Naive thymus-derived CD4-positive, alpha-beta T cell (primary cell): ENCODE measurements at regions not wholly inside any gene's neighbourhood (a gene's known extent, or its start where the extent isn't known, plus 50 kb on each side); places are given as distances from the start of the nearest gene placed in this dataset.

Experiments
- ATAC-seq: fragments of 150-1000 bp; cut with Tn5 transposase; 2 replicates; pipeline ENCODE4 v1.10.0; 2021; ENCODE audit warnings: mild to moderate bottlenecking, moderate library complexity
- CTCF ChIA-PET: fragments of 350-600 bp; sonication (Branson Sonifier 250); formaldehyde crosslinking; loops from one replicate; lab custom pipeline; 2021; ENCODE audit warnings: antibody characterized with exemption; lab: Charles Lee
- POLR2A ChIA-PET: fragments of 350-600 bp; sonication (Branson Sonifier 250); formaldehyde crosslinking; loops from one replicate; lab custom pipeline; 2021; ENCODE audit warnings: antibody characterized with exemption, inconsistent platforms; lab: Charles Lee
- DNase-seq, 9 donors: peaks; one replicate each; pipeline versions ENCODE4 v3.0.0 to v3.0.0-alpha.2; 2020 to 2022; ENCODE audit warnings: mixed read lengths in 1 of 9
- H3K27ac ChIP-seq: one replicate; pipeline ENCODE4 v1.7.0; 2013; ENCODE audit warnings: mild to moderate bottlenecking, low read depth, low read length, moderate library complexity
- H3K27me3 ChIP-seq, 2 donors: one replicate each; pipeline ENCODE4 v1.7.0; 2013; ENCODE audit warnings: low read length in 2 of 2, mild to moderate bottlenecking in 2 of 2, moderate library complexity in 2 of 2; ENCODE audit not compliant: control insufficient read depth in 2 of 2, insufficient read depth in 2 of 2
- H3K36me3 ChIP-seq, 3 experiments: 1 replicate in 2 of 3; 2 replicates in 1 of 3; pipeline ENCODE4 v1.7.0; 2013; ENCODE audit warnings: low read length in 3 of 3, mild to moderate bottlenecking in 3 of 3, moderate library complexity in 1 of 3; ENCODE audit not compliant: insufficient read depth in 3 of 3, control insufficient read depth in 2 of 3
- H3K4me1 ChIP-seq, 2 donors: one replicate each; pipeline ENCODE4 v1.7.0; 2013; ENCODE audit warnings: low read length in 2 of 2, mild to moderate bottlenecking in 2 of 2, moderate library complexity in 1 of 2; ENCODE audit not compliant: control insufficient read depth in 2 of 2, insufficient read depth in 2 of 2
- H3K4me3 ChIP-seq: 2 replicates; pipeline ENCODE4 v1.7.0; 2013; ENCODE audit warnings: mild to moderate bottlenecking, low read length
- H3K9me3 ChIP-seq, 3 experiments: 1 replicate in 2 of 3; 2 replicates in 1 of 3; pipeline ENCODE4 v1.7.0; 2013; ENCODE audit warnings: low read length in 3 of 3; ENCODE audit not compliant: control insufficient read depth in 2 of 3
- H3K27ac Mint-ChIP-seq, 9 donors: one replicate each; pipeline ENCODE4 v1.8.0; 2020 to 2022; ENCODE audit warnings: mixed read lengths in 9 of 9, mild to moderate bottlenecking in 8 of 9, moderate library complexity in 5 of 9, inconsistent platforms in 2 of 9
- H3K27me3 Mint-ChIP-seq, 5 donors: one replicate each; pipeline ENCODE4 v1.8.0; 2021 to 2022; ENCODE audit warnings: mixed read lengths in 5 of 5, mild to moderate bottlenecking in 1 of 5
- H3K36me3 Mint-ChIP-seq, 5 donors: one replicate each; pipeline ENCODE4 v1.8.0; 2020 to 2022; ENCODE audit warnings: mixed read lengths in 5 of 5, mild to moderate bottlenecking in 3 of 5, inconsistent platforms in 1 of 5
- H3K4me1 Mint-ChIP-seq, 7 donors: one replicate each; pipeline ENCODE4 v1.8.0; 2020 to 2022; ENCODE audit warnings: mixed read lengths in 7 of 7, mild to moderate bottlenecking in 3 of 7, inconsistent platforms in 1 of 7
- H3K4me3 Mint-ChIP-seq, 10 donors: one replicate each; pipeline ENCODE4 v1.8.0; 2020 to 2022; ENCODE audit warnings: mild to moderate bottlenecking in 10 of 10, mixed read lengths in 10 of 10, moderate library complexity in 6 of 10, inconsistent platforms in 2 of 10
- H3K9me3 Mint-ChIP-seq, 11 donors: one replicate each; pipeline ENCODE4 v1.8.0; 2020 to 2022; ENCODE audit warnings: mixed read lengths in 11 of 11, mild to moderate bottlenecking in 4 of 11, inconsistent platforms in 1 of 11, moderate library complexity in 1 of 11
- intact Hi-C, 2 donors: fragments of 100-400 bp; cut with micrococcal nuclease; formaldehyde crosslinking; loops; one replicate each; pipeline ENCODE4 v1.15.1; 2023

DNA sequence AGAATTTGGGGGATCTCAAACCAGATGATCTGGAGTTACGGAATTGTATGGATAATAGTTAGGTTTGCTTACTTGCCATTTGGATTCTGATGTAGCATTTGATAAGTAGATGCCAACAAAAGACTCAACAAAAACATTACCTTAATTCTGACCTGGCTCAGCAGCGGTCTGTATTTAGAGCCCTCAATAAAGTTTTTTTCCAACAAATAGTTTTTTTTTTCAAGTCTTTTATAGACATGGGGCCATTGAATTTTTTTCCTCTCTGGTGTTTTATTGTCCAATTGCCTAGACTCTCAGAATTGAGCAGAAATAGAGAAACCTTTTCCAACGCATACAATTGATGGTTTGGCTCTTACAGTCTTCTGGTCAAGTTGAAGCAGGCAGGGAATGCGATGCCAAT, 192.8 kb upstream of the GAS1 start:
- ChIA-PET CTCF (no interaction called here), POLR2A (no interaction called here)
- Histone ChIP-seq H3K27ac (no peak overlapping the region), H3K4me1 (no peaks in the 10 kb centered on the region), H3K9me3 (no peaks in the 10 kb centered on the region), H3K27me3 (no peaks in the 10 kb centered on the region), H3K4me3 (no peak overlapping the region), H3K36me3 (no peaks in the 10 kb centered on the region)
- ATAC-seq (no peak), DNase-seq (no peak)
- intact Hi-C loops, result no loop called here
- Mint-ChIP-seq H3K4me1 (no peaks in the 10 kb centered on the region), H3K36me3 (no peaks in the 10 kb centered on the region), H3K9me3 (peaks cover 0 to 7% (median 3%) of the 10 kb centered on the region in 11 donors), H3K27me3 (peaks cover 0 to 29% (median 11%) of the 10 kb centered on the region in 5 donors), H3K27ac (no peak overlapping the region), H3K4me3 (no peak overlapping the region)

DNA sequence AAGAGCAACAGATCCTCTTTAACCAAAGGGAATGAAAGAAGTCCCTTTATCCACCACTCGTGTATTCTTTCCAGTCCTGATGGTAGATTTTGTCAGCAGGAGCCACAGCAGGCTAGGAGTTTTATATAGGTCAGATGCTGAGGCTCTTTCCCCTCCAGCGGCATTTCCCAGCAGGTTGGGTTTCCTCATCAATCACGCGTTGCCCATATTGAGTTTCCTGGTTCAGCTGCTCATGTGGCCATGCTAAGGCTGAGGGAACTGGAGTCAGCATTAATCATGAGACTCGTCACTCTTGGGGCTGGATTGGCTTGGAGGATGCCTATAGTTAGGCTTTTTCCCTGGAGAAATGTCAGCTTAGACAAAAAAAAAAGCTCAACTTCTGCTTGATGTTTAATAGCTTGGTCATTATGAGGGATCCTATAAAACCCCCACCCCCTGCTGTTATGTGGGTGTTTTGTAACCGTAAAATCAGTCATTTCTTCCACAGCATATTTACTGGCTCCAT, 193.4 kb upstream of the GAS1 start:
- DNase-seq, result no peak
- peaks cover 0 to 12% (median 5%) of the 10 kb centered on the region in 11 donors for H3K9me3 Mint-ChIP-seq
- ChIA-PET POLR2A (no interaction called here), CTCF (no interaction called here)
- Histone ChIP-seq H3K27ac (no peak overlapping the region), H3K9me3 (no peaks in the 10 kb centered on the region), H3K27me3 (no peaks in the 10 kb centered on the region), H3K4me3 (no peak overlapping the region), H3K4me1 (no peaks in the 10 kb centered on the region), H3K36me3 (no peaks in the 10 kb centered on the region)
- H3K27me3 Mint-ChIP-seq, result peaks cover 0 to 34% (median 16%) of the 10 kb centered on the region in 5 donors
- H3K27ac Mint-ChIP-seq, result no peak overlapping the region
- H3K4me3 Mint-ChIP-seq, result no peak overlapping the region
- ATAC-seq, result no peak
- no peaks in the 10 kb centered on the region for H3K36me3 Mint-ChIP-seq
- no peaks in the 10 kb centered on the region for H3K4me1 Mint-ChIP-seq
- intact Hi-C loops, result no loop called here

DNA sequence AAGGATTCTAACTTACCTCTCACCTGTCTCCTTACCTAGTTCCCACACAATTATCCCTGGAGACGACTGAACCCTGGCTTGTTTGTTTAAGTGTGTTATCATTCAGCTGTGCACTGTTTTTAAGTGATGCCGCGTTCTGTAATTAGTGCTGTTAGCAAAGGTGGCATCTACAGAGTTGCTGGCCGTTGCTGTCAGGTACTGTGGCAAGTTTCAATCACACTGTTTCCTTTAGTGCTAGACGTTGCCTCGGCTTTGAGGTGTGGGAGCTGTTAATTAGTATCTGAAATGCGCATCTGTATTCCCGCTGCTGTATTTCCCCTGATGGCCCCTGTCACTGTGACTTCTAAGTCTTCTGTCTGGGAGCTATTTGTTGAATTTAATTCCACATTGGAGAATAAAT, 193.8 kb upstream of the GAS1 start:
- peaks cover under 1 to 39% (median 21%) of the 10 kb centered on the region in 5 donors for H3K27me3 Mint-ChIP-seq
- Histone ChIP-seq H3K9me3 (no peaks in the 10 kb centered on the region), H3K27ac (no peak overlapping the region), H3K27me3 (no peaks in the 10 kb centered on the region), H3K4me1 (no peaks in the 10 kb centered on the region), H3K4me3 (no peak overlapping the region), H3K36me3 (no peaks in the 10 kb centered on the region)
- ChIA-PET CTCF (no interaction called here), POLR2A (no interaction called here)
- H3K4me1 Mint-ChIP-seq, result no peaks in the 10 kb centered on the region
- H3K9me3 Mint-ChIP-seq, result peaks cover 0 to 17% (median 6%) of the 10 kb centered on the region in 11 donors
- no peak for ATAC-seq
- DNase-seq, result no peak
- intact Hi-C loops, result no loop called here
- no peak overlapping the region for H3K27ac Mint-ChIP-seq
- no peak overlapping the region for H3K4me3 Mint-ChIP-seq
- H3K36me3 Mint-ChIP-seq, result no peaks in the 10 kb centered on the region

- Mint-ChIP-seq H3K4me3 (no peak overlapping the region), H3K36me3 (peaks cover 0 to 4% (median 0%) of the 10 kb centered on the region in 5 donors), H3K27ac (no peak overlapping the region), H3K4me1 (peaks cover 0 to 6% (median 4%) of the 10 kb centered on the region in 7 donors), H3K9me3 (peaks cover 0 to 27% (median 9%) of the 10 kb centered on the region in 11 donors), H3K27me3 (peaks cover 34 to 71% (median 64%) of the 10 kb centered on the region in 5 donors)
- H3K4me1 ChIP-seq, result no peaks in the 10 kb centered on the region
- CTCF ChIA-PET, result no interaction called here
- H3K4me3 ChIP-seq, result no peak overlapping the region
- DNase-seq (no peak), ATAC-seq (no peak)
- H3K27me3 ChIP-seq, result no peaks in the 10 kb centered on the region
- no peaks in the 10 kb centered on the region for H3K36me3 ChIP-seq
- POLR2A ChIA-PET, result no interaction called here
- H3K9me3 ChIP-seq, result no peaks in the 10 kb centered on the region
- no peak overlapping the region for H3K27ac ChIP-seq
- intact Hi-C loops, result no loop called here
Observed at GRCh38 chr9:87146933-87147332, 199.6 kb upstream of the GAS1 start.

DNA sequence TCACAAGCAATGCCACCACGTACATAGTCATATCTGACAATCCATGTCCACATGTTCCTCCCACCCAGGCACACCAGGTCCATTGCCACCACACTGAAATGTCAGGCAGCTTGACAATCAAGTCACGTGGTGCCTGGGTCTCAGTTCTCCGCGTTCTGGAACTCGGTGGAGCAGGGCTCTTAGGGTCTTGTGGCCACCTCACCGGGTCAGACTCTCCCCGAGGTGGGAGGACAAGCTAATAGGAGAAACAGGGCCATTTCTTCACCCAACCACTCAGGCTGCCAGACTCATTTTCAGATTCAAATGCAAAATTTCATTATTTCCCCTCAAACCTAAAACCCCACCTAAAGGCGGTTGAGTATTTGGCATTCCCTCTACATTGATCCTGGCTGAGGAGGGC, 200.5 kb upstream of the GAS1 start:
- POLR2A ChIA-PET, result no interaction called here
- Histone ChIP-seq H3K9me3 (no peaks in the 10 kb centered on the region), H3K4me3 (no peak overlapping the region), H3K4me1 (no peaks in the 10 kb centered on the region), H3K36me3 (no peaks in the 10 kb centered on the region), H3K27me3 (no peaks in the 10 kb centered on the region), H3K27ac (no peak overlapping the region)
- DNase-seq, result no peak
- Mint-ChIP-seq H3K4me3 (peak overlapping the region in 3 of 10 donors; percentile 47 to 62 (median 54)), H3K27me3 (peaks cover 34 to 71% (median 60%) of the 10 kb centered on the region in 5 donors), H3K36me3 (peaks cover 0 to 4% (median 0%) of the 10 kb centered on the region in 5 donors), H3K9me3 (peaks cover 0 to 27% (median 8%) of the 10 kb centered on the region in 11 donors), H3K4me1 (peaks cover 0 to 6% (median 4%) of the 10 kb centered on the region in 7 donors), H3K27ac (no peak overlapping the region)
- no peak for ATAC-seq
- CTCF ChIA-PET, result no interaction called here
- intact Hi-C loops, result no loop called here

- H3K27ac ChIP-seq, result no peak overlapping the region
- no peak for DNase-seq
- CTCF ChIA-PET, result no interaction called here
- H3K9me3 ChIP-seq, result no peaks in the 10 kb centered on the region
- ATAC-seq, result no peak
- Mint-ChIP-seq H3K9me3 (peaks cover 0 to 27% (median 8%) of the 10 kb centered on the region in 11 donors), H3K4me1 (peaks cover 0 to 6% (median 4%) of the 10 kb centered on the region in 7 donors), H3K36me3 (peaks cover 0 to 4% (median 0%) of the 10 kb centered on the region in 5 donors), H3K4me3 (peak overlapping the region in 6 of 10 donors; percentile 6 to 77 (median 50)), H3K27ac (no peak overlapping the region), H3K27me3 (peaks cover 34 to 75% (median 60%) of the 10 kb centered on the region in 5 donors)
- no peaks in the 10 kb centered on the region for H3K4me1 ChIP-seq
- H3K27me3 ChIP-seq, result no peaks in the 10 kb centered on the region
- intact Hi-C loops, result no loop called here
- no peak overlapping the region for H3K4me3 ChIP-seq
- POLR2A ChIA-PET, result no interaction called here
- no peaks in the 10 kb centered on the region for H3K36me3 ChIP-seq
Observed at GRCh38 chr9:87148331-87149104, 201.2 kb upstream of the GAS1 start.
